ENCODE measurements at regions not wholly inside any gene's neighbourhood (a gene's known extent, or its start where the extent isn't known, plus 50 kb on each side); places are given as distances from the start of the nearest gene placed in this dataset.
"Not testable (repeated sequence)": the region's sequence is repeated elsewhere in the genome, so short reads cannot be mapped to it uniquely, and the experiment has no call there.

GRCh38 chr13:24563087-24563486, 50.5 kb upstream of the PARP4 start:
- DNase-seq: no peak

GRCh38 chr13:24563971-24564370, 51.4 kb upstream of the PARP4 start:
- DNase-seq: not testable (repeated sequence)

- no peak for DNase-seq
Observed at GRCh38 chr13:24564881-24565280, 52.3 kb upstream of the PARP4 start.

GRCh38 chr13:24567593-24567992, 55.0 kb upstream of the PARP4 start:
- not testable (repeated sequence) for DNase-seq

- DNase-seq: no peak
Observed at GRCh38 chr13:24574847-24575246, 62.3 kb upstream of the PARP4 start.

GRCh38 chr13:24580315-24580714, 67.7 kb upstream of the PARP4 start:
- not testable (repeated sequence) for DNase-seq

- not testable (repeated sequence) for DNase-seq
Observed at GRCh38 chr13:24581578-24581977, 69.0 kb upstream of the PARP4 start.

GRCh38 chr13:24591697-24592096, 79.1 kb upstream of the PARP4 start:
- DNase-seq: peak; percentile 51

GRCh38 chr13:24597906-24598670, 82.1 kb upstream of the ATP12A start:
- DNase-seq: not testable (repeated sequence)

- DNase-seq: not testable (repeated sequence)
Observed at GRCh38 chr13:24599019-24599791, 81.0 kb upstream of the ATP12A start.

- no peak for DNase-seq
Observed at GRCh38 chr13:24605923-24606372, 74.3 kb upstream of the ATP12A start.

- no peak for DNase-seq
Observed at GRCh38 chr13:24606486-24607170, 73.6 kb upstream of the ATP12A start.

- DNase-seq: no peak
Observed at GRCh38 chr13:24610956-24611355, 69.3 kb upstream of the ATP12A start.

GRCh38 chr13:24612726-24613125, 67.5 kb upstream of the ATP12A start:
- no peak for DNase-seq

GRCh38 chr13:24613128-24613527, 67.1 kb upstream of the ATP12A start:
- DNase-seq: no peak

- no peak for DNase-seq
Observed at GRCh38 chr13:24613755-24614154, 66.5 kb upstream of the ATP12A start.

- DNase-seq: no peak
Observed at GRCh38 chr13:24614306-24615080, 65.7 kb upstream of the ATP12A start.

GRCh38 chr13:24615114-24615513, 65.1 kb upstream of the ATP12A start:
- no peak for DNase-seq

- DNase-seq: no peak
Observed at GRCh38 chr13:24615911-24616472, 64.2 kb upstream of the ATP12A start.

GRCh38 chr13:24616514-24616913, 63.7 kb upstream of the ATP12A start:
- DNase-seq: no peak

GRCh38 chr13:24617256-24618010, 62.8 kb upstream of the ATP12A start:
- DNase-seq: no peak
